SIG-M5 (cell line): ENCODE measurements at regions not wholly inside any gene's neighbourhood (a gene's known extent, or its start where the extent isn't known, plus 50 kb on each side); places are given as distances from the start of the nearest gene placed in this dataset.
A peak's percentile ranks its signal among the peaks of the same experiment; 100 is the strongest.

Experiments
- DNase-seq: peaks from one replicate; lab custom pipeline; 2025; lab: John Stamatoyannopoulos, UW

- no peak for DNase-seq
Observed at GRCh38 chr20:40589581-40589980, 99.5 kb downstream of the MAFB start.

DNA sequence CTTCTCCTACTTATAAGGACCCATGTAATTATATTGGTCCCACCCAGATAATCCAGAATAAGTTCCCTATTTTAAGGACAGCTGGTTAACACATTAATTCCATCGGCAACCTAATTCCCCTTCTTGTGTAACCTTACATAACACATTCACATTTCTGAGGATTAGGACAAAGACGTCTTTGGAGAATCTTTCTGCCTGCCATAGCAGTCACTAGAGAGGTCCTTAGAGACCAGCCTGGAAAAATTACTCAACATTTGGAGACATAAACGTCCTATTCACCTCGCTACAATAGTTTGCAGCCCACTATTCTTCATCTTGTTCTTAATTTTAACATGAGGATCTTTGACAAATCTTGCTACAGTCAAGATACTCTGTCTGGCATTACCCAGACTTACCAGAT, 100.1 kb downstream of the MAFB start:
- no peak for DNase-seq

DNA sequence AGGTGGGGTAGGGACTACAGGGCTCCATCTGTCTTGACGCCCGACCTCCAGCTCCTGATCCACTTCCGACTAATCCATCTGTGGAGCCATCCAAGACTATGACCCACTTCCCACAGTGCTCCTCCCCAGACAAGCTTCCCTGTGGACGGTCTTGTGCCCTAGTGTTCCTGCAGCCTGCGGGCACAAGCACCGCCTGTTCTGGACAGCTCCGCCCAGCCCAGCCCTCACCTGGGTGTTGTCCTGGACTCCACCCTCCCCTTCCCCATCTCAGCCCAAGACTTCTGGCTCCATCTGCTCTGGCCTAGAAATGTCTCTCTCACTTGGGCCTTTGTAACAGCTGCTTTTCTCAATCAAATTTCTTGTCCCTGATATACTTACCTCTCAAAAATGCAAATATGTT, 102.0 kb downstream of the MAFB start:
- DNase-seq, result no peak

DNA sequence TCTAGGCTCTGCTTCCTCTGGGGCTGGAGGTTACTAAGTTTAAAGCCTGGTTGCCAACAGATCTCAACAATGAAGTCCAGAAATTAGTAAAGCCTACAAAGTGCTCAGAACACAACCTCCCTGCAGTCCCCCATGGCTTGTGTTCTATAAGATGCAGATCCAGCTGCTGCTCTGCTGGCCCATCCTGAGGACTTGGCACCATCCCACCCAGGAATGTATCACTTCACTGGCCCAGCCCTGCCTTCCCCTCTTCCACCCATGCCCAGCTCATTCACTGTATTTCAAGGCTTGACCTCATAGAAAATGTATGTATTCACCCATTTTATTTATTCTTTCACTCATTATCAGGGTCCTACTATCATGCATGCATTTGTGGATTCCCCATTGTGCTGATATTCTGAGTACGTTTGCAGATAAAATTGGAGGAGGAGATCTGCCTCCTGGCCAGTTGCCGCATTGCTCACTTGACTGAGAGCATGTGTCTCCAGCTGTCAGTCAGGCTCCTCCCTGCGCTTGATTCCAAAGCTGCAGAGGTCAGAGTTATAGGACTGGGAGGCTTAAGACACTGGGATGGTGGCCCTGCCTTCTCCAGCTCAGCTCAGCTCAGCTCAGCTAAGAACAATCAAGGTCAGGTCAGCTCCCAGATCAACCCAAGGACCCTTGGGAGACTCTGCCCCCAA, 104.8 kb downstream of the MAFB start:
- no peak for DNase-seq

- DNase-seq, result no peak
Observed at GRCh38 chr20:40583636-40584035, 105.4 kb downstream of the MAFB start.

DNA sequence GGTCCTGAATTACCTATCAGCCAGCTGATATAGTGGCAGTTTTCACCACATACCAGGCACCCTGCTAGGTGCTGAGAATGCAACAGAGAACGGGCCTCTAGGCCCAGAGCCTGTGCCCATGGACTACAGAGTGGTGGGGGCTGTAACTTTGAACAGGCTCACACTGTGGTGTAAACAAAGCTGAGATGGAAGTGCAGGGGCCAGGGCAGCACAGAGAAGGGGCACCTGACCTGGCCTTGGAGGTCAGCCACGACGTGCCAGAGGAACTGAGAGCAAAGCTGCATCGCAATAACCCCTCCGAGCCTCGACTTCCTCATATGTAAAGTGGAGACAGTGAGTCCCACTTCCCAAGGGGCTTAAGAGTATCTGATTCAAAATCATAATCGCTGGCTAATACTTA, 105.8 kb downstream of the MAFB start:
- DNase-seq, result no peak

- DNase-seq, result no peak
Observed at GRCh38 chr20:40582531-40582930, 106.5 kb downstream of the MAFB start.

- DNase-seq, result no peak
Observed at GRCh38 chr20:40579701-40580100, 109.3 kb downstream of the MAFB start.

DNA sequence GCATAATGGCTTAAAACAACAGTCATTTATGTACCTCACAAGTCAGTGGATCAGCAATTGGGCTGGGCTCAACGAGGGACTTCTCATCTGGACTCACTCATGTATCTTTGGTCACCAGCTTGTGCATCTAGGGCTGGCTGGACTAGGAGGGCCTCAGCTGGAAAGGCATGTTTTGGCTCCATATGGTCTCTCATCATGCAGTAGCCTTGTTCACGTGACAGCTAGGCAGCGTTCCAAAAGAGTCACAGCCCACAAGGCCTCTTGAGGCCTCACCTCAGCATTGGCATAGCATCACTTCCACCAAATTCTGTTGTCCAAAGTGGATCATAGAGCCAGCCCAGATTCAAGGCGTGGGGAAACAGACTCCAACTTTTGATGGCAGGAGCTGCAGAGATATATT, 110.1 kb downstream of the MAFB start:
- no peak for DNase-seq

GRCh38 chr20:40575851-40576250, 113.2 kb downstream of the MAFB start:
- DNase-seq, result no peak

- DNase-seq, result no peak
Observed at GRCh38 chr20:40572251-40572650, 116.8 kb downstream of the MAFB start.

- peak; percentile 26 for DNase-seq
Observed at GRCh38 chr20:40571639-40572038, 117.4 kb downstream of the MAFB start.

- DNase-seq, result no peak
Observed at GRCh38 chr20:40568200-40568599, 120.8 kb downstream of the MAFB start.

DNA sequence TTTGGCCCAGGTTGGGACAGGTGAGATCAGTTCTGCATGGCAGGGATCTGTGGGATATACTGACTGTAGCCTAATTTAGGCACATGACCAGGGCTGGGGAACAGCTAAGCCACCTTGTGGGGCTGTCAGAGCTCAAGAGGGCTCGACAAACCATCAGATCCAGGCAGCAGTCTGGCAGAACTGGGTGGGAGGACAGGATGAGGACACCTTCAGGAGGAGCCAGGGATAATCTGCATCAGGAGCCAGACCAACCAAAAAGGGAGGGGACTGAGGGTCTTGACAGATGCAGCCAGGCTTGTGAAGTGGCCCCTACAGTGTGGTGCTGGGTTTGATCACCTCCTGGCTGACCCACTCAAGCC, 123.4 kb downstream of the MAFB start:
- DNase-seq, result no peak

DNA sequence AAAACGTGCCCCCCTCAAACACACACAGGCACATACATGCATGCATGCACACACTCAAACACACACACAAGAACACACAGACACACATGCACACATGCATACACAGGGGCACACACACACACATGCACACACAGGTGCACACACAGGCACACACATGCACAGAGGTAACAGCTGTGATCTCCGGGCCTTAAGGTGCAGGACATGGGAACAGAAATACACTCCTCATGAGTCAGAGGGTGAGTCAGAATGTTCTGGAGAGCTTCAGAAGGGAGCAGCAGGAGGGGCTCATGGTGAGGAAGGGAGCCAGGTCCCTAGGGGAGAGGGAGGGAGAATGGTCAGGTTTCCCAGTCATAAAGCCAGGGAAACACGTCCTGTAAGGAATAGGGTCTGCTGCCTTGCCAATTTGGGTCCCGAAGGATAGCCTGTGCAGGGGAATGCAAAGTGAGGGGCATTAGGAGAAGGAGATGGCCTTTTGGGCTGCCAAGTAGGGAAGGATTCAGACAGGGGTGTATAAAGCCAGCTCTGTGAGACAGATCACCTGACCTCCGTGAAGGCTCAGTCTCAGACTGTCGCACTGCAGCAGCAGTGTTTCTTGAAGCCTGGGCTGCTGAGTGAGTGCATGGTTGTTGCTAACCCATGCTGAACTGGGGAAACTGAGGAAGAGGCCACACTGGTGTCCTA, 123.9 kb downstream of the MAFB start:
- no peak for DNase-seq

- no peak for DNase-seq
Observed at GRCh38 chr20:40563296-40563950, 125.6 kb downstream of the MAFB start.

DNA sequence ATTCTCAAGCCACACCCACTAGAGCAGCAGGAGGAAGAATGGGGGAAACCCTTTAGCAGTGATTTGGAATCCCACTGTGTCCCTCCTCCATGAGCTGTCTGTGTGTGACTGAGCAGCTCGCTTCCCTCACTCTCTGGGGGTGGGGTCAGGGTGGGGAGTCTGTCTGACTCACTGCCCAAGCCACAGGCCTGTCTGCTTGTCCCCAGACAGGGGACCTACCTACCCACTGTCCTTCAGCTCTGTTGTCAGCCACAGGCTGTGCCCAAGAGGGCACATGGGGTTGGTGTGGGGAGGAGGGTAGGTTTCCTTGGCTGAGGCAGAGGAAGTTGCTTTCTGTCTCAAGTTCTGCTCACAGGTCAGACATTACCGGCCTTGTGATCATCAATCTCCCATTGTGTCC, 127.0 kb downstream of the MAFB start:
- DNase-seq, result no peak

- DNase-seq, result no peak
Observed at GRCh38 chr20:40561187-40561586, 127.8 kb downstream of the MAFB start.

DNA sequence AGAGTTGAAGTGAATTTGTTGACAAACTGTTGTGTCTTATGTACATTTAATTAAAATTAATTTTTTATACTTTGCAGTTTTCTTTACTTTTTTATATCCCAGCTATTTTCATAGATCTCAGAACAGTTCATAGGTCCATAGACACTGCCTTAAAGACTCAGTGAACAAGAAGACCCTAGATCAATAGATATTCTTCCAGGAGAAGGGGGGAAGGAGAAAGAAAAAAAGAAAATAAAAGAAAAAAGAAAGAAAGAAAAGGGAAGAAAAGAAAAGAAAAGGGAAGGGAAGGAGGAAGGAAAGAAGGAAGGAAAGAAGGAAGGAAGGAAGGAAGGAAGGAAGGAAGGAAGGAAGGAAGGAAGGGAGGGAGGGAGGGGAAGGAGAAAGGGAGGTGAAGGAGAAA, 130.8 kb downstream of the MAFB start:
- no peak for DNase-seq

DNA sequence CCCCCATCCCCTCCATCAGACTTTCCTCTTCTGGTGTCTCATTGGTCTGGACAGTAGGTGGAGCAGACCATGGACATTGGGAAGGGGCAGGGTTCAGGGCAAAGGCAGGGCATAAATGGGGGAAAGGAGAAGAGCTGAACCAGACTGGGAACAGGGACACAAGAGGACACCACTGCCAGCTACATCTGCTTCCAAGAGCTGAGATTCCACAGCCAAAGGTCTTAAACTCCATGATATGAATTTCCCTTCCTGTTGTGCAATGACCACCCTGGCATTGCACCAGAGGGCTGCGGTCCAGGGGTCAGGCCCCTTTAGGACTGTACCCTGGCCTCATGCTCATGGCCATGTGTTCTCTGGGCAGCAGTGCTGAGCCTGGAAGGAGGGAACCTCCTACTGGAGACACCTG, 137.9 kb downstream of the MAFB start:
- DNase-seq, result no peak

GRCh38 chr20:40547483-40548091, 141.4 kb downstream of the MAFB start:
- no peak for DNase-seq

DNA sequence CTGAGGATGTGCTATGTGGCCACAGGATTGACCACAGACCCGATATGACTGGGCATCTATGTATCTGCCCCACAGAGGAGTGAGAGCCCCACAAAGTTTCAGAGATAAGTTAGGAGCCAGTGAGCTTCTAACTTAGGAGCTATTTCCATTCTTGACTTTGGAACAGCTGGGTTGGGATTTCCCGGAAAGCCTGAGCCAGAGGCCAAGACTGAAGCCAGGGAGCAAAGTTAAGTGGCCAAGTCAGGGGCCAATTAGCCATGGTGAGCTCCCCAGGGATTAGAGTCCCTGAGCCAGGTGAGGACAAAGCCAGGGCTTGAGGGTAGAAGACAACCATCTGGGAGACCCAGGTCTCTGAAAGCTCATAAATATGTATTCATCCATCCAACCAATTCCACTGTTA, 143.6 kb downstream of the MAFB start:
- no peak for DNase-seq

GRCh38 chr20:40542065-40542464, 147.0 kb downstream of the MAFB start:
- DNase-seq, result no peak
